GM23248 (cell line): ENCODE measurements at regions not wholly inside any gene's neighbourhood (a gene's known extent, or its start where the extent isn't known, plus 50 kb on each side); places are given as distances from the start of the nearest gene placed in this dataset.

Experiments used
- DNase-seq: peaks from one replicate; pipeline ENCODE4 v3.0.0-alpha.2; 2015
- H2AFZ ChIP-seq: fragments of 200-600 bp; sonication (generic); 2 replicates; pipeline ENCODE4 v1.6.1; 2016; ENCODE audit warnings: antibody characterized with exemption
- H3F3A ChIP-seq: fragments of 200-600 bp; sonication (generic); 2 replicates; pipeline ENCODE4 v1.6.1; 2016; ENCODE audit warnings: mild to moderate bottlenecking, antibody characterized with exemption, mixed run types; ENCODE audit not compliant: insufficient read depth
- H3K27ac ChIP-seq: fragments of 200-600 bp; sonication (generic); 2 replicates; pipeline ENCODE4 v1.5.1; 2016; ENCODE audit warnings: mild to moderate bottlenecking
- H3K27me3 ChIP-seq: fragments of 200-600 bp; sonication (generic); replicated peaks from 2 replicates; pipeline ENCODE4 v1.6.1; 2016; ENCODE audit warnings: mild to moderate bottlenecking; ENCODE audit not compliant: insufficient read depth
- H3K36me3 ChIP-seq: fragments of 200-600 bp; sonication (generic); 2 replicates; pipeline ENCODE4 v1.6.1; 2016; ENCODE audit warnings: low read depth, mild to moderate bottlenecking
- H3K4me1 ChIP-seq: fragments of 200-600 bp; sonication (generic); 2 replicates; pipeline ENCODE4 v1.6.1; 2016; ENCODE audit warnings: mild to moderate bottlenecking; ENCODE audit not compliant: insufficient read depth
- H3K4me2 ChIP-seq: fragments of 200-600 bp; sonication (generic); one replicate; pipeline ENCODE4 v1.6.1; 2016; ENCODE audit warnings: mild to moderate bottlenecking; ENCODE audit not compliant: unreplicated experiment
- H3K4me3 ChIP-seq: fragments of 200-600 bp; sonication (generic); 2 replicates; pipeline ENCODE4 v1.5.1; 2016; ENCODE audit warnings: mild to moderate bottlenecking
- H3K79me2 ChIP-seq: fragments of 200-600 bp; sonication (generic); 2 replicates; pipeline ENCODE4 v1.6.1; 2016; ENCODE audit warnings: mild to moderate bottlenecking; ENCODE audit not compliant: insufficient read depth
- H3K9ac ChIP-seq: fragments of 200-600 bp; sonication (generic); 2 replicates; pipeline ENCODE4 v1.6.1; 2016; ENCODE audit warnings: mild to moderate bottlenecking
- H3K9me2 ChIP-seq: fragments of 200-600 bp; sonication (generic); 2 replicates; pipeline ENCODE4 v1.6.1; 2016; ENCODE audit warnings: mixed run types, mild to moderate bottlenecking, moderate library complexity; ENCODE audit not compliant: insufficient read depth
- H3K9me3 ChIP-seq: fragments of 200-600 bp; sonication (generic); one replicate; pipeline ENCODE4 v1.6.1; 2017; ENCODE audit warnings: low read depth
- H4K20me1 ChIP-seq: fragments of 200-600 bp; sonication (generic); 2 replicates; pipeline ENCODE4 v1.6.0; 2016; ENCODE audit not compliant: insufficient read depth
- EZH2 ChIP-seq: fragments of 200-600 bp; sonication (generic); IDR thresholded peaks from 2 replicates; pipeline ENCODE4 v1.6.1; 2018; ENCODE audit warnings: antibody characterized with exemption, mild to moderate bottlenecking; ENCODE audit not compliant: insufficient read depth, poor library complexity, severe bottlenecking
- EZH2phosphoT487 ChIP-seq: fragments of 200-600 bp; sonication (generic); IDR thresholded peaks from 2 replicates; pipeline ENCODE4 v1.6.1; 2018; ENCODE audit warnings: antibody characterized with exemption, moderate library complexity, mild to moderate bottlenecking, low read depth; ENCODE audit not compliant: insufficient read depth
- WGBS, 2 experiments: methylation state at CpG; one replicate each; pipeline ENCODE4 v1.1.6; 2015 to 2017; ENCODE audit warnings: low lambda C conversion rate in 2 of 2, low coverage in 1 of 2; ENCODE audit errors: missing lambda C conversion rate in 2 of 2; 5-methylcytosine and 5-hydroxymethylcytosine counted together
- in situ Hi-C: fragments of 300-500 bp; cut with MboI; formaldehyde crosslinking; loops from 2 replicates; pipeline ENCODE4 v1.15.0; 2020

DNA sequence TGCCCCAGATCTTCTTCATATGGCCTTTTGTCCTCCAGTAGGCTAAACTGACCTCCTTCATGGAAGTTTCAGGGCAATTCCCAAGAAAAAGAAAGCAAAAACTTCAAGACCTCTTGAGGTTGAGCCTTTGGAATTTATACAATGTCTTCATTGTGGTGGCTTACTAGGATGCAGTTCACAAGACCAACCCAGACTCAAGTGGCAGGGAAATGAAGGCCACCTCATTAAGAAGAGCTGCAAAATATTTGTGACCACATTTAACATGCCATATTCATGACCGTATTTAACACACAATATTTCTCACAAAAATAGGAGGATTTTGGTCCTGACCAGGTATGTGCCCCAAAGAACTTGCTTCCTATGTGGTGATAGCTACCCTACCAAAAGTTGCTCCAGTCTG lies 605.5 kb upstream of the PITX2 start:
- H3K4me3 ChIP-seq, result no peak overlapping the region
- H3K9me3 ChIP-seq, result no peaks in the 10 kb centered on the region
- H3K4me2 ChIP-seq, result peak overlapping the region; percentile 40
- peak overlapping the region; percentile 36 for H3K27ac ChIP-seq
- peaks cover 28% of the 10 kb centered on the region for H3K4me1 ChIP-seq
- no peaks in the 10 kb centered on the region for H3K36me3 ChIP-seq
- no peaks in the 10 kb centered on the region for H3K27me3 ChIP-seq
- H4K20me1 ChIP-seq, result no peaks in the 10 kb centered on the region
- in situ Hi-C loops, result no loop called here
- H2AFZ ChIP-seq, result no peak overlapping the region
- no peaks in the 10 kb centered on the region for H3K79me2 ChIP-seq
- no peak overlapping the region for H3K9ac ChIP-seq
- DNase-seq, result peak; percentile 44
- TF ChIP-seq EZH2phosphoT487 (no peak), EZH2 (no peak)
- 90% methylated on average over 1 of the region's 1 CpG for WGBS, 2 experiments
- H3K9me2 ChIP-seq, result no peaks in the 10 kb centered on the region
- peaks cover 24% of the 10 kb centered on the region for H3F3A ChIP-seq

- Histone ChIP-seq H4K20me1 (no peaks in the 10 kb centered on the region), H3F3A (peaks cover 21% of the 10 kb centered on the region), H3K4me1 (peaks cover 28% of the 10 kb centered on the region), H3K27me3 (no peaks in the 10 kb centered on the region), H2AFZ (0 out of 2 replicates have a peak overlapping the region, but pooled peaks have one; percentile 3), H3K4me2 (peak overlapping the region; percentile 40), H3K36me3 (no peaks in the 10 kb centered on the region), H3K4me3 (0 out of 2 replicates have a peak overlapping the region, but pooled peaks have one; percentile 3), H3K9me2 (no peaks in the 10 kb centered on the region), H3K9me3 (no peaks in the 10 kb centered on the region), H3K9ac (no peak overlapping the region), H3K79me2 (no peaks in the 10 kb centered on the region), H3K27ac (peak overlapping the region; percentile 36)
- in situ Hi-C loops, result no loop called here
- TF ChIP-seq EZH2phosphoT487 (no peak), EZH2 (no peak)
- 0 to 2% methylated on average over 1 of the region's 1 CpG for WGBS, 2 experiments
- peak; percentile 71 for DNase-seq
These were observed 606.0 kb upstream of the PITX2 start for GRCh38 chr4:111228874-111229273.

- Histone ChIP-seq H3K27ac (no peak overlapping the region), H4K20me1 (no peaks in the 10 kb centered on the region), H3K4me3 (no peak overlapping the region), H3F3A (peaks cover 21% of the 10 kb centered on the region), H3K4me2 (peak overlapping the region; percentile 5), H3K79me2 (no peaks in the 10 kb centered on the region), H3K27me3 (no peaks in the 10 kb centered on the region), H3K36me3 (no peaks in the 10 kb centered on the region), H3K9me3 (no peaks in the 10 kb centered on the region), H3K9me2 (no peaks in the 10 kb centered on the region), H2AFZ (peak overlapping the region; percentile 13; the same call in 1 of the 2 replicates), H3K9ac (no peak overlapping the region), H3K4me1 (peaks cover 28% of the 10 kb centered on the region)
- in situ Hi-C loops, result no loop called here
- no peak for TF ChIP-seq EZH2
- TF ChIP-seq EZH2phosphoT487, result no peak
- DNase-seq, result peak; percentile 38
- 8 to 29% methylated on average over 1 of the region's 1 CpG for WGBS, 2 experiments
These were observed 607.4 kb upstream of the PITX2 start for GRCh38 chr4:111230265-111230664.

GRCh38 chr4:111231281-111231680 lies 608.4 kb upstream of the PITX2 start:
- TF ChIP-seq EZH2phosphoT487 (no peak), EZH2 (no peak)
- Histone ChIP-seq H3K4me1 (peaks cover 28% of the 10 kb centered on the region), H3K36me3 (no peaks in the 10 kb centered on the region), H3K9me3 (no peaks in the 10 kb centered on the region), H4K20me1 (no peaks in the 10 kb centered on the region), H3K9ac (no peak overlapping the region), H3K79me2 (no peaks in the 10 kb centered on the region), H3K4me3 (no peak overlapping the region), H3K9me2 (no peaks in the 10 kb centered on the region), H3K4me2 (no peak overlapping the region), H3K27ac (no peak overlapping the region), H3K27me3 (no peaks in the 10 kb centered on the region), H3F3A (peaks cover 21% of the 10 kb centered on the region), H2AFZ (no peak overlapping the region)
- WGBS, 2 experiments, result 48 to 49% methylated on average over 4 of the region's 4 CpGs
- DNase-seq, result no peak
- in situ Hi-C loops, result no loop called here

DNA sequence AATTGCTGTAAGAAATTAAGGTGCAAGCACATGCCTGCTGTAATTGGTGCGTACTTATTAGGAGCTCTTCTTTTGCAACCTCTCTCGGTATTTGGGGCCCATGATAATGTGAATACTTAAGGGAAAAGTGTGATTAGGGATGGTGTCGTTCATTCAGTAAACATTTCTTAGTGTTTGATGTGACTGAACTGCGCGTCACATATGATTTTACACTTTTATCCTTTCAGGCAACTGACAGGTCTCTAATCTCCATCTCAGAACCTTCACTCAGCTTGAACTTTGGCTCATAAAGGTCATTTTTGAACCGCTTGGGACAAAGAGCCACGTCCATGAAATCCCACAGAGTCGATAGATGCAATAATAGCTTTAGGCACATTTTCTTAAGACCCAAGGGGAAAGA lies 612.1 kb upstream of the PITX2 start:
- Histone ChIP-seq H3K9me2 (no peaks in the 10 kb centered on the region), H3K4me2 (no peak overlapping the region), H3K27me3 (no peaks in the 10 kb centered on the region), H3F3A (peaks cover 8% of the 10 kb centered on the region), H3K79me2 (no peaks in the 10 kb centered on the region), H4K20me1 (no peaks in the 10 kb centered on the region), H3K4me3 (no peak overlapping the region), H3K4me1 (peaks cover 9% of the 10 kb centered on the region), H3K27ac (no peak overlapping the region), H3K9ac (no peak overlapping the region), H3K36me3 (no peaks in the 10 kb centered on the region), H2AFZ (no peak overlapping the region), H3K9me3 (no peaks in the 10 kb centered on the region)
- 72 to 76% methylated on average over 8 of the region's 8 CpGs for WGBS, 2 experiments
- no peak for DNase-seq
- in situ Hi-C loops, result no loop called here
- TF ChIP-seq EZH2phosphoT487 (no peak), EZH2 (no peak)
